ENCODE measurements at regions not wholly inside any gene's neighbourhood (a gene's known extent, or its start where the extent isn't known, plus 50 kb on each side); places are given as distances from the start of the nearest gene placed in this dataset.

DNA sequence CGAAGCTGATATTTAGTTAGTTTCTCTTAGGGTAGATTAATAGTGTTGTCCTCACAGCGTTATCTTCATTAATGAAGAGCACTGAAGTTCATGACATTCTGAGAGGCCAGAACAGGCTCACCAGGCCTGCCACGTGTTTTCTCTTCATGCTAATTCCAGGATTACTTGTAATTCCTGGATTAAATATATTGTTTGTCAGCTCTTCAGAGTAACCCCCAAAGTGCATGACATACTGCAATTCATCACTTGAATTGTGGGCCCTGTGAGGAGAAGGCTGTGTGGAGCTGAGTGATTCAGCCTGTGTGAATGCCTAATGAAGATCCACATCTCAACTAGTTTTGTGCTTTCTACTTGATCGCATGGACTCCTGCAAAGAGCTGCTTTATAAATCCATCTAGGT lies 401.0 kb upstream of the ADAMTSL1 start:
- no peak for DNase-seq (ENCODE audit: low read depth)

DNA sequence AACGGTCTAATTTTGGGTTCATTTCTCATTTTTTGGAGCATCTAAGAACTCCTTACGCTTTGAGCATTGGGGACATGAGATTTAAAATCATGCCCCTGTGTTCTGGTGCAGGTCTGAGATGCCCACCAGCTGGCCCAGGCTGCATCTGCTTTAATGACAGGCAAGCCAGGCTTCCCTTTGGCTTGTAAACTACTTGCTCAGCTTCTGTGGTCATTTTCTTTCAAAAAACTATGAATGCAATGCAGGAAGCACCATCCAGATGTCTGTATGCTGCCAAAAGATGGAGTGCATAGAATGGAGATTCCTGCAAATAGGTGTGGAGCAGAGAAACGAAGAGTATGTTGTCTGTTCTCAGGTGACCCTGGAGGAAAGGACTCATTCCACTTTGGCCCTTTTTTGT lies 399.9 kb upstream of the ADAMTSL1 start:
- DNase-seq (ENCODE audit: low read depth) = no peak

DNA sequence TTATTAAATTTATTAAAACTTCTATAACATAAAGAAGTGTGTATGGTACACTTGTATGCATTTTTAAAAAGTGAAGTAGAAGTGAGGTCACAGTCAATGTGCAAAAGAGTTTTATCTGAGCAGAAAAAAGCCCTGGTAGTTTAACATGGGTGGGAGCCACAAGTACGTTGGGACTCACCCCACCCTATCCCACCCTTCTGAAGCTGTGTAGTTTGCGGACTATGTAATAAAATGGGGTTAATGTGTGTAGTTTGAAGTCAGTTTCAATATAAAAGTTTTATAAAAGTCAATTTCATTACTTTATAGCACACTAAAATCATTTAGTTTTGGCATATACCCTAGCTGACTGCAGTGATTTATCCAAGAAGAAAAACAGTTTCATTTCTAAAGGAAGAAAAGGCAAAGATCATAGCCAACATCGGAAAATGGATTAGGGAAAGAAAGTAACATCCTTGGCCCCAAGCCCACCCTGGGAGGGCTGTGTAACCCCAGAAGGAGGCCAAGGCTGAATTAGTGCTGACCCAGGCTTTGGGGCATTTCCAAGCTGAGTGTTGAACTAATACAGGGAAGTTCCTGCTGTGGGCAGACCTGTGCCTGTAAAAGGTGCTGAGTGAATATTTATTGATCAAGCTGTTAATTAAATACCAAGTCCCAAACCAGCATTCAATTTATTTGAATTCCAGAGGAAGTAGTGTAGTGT lies 398.6 kb upstream of the ADAMTSL1 start:
- no peak for DNase-seq (ENCODE audit: low read depth)

DNA sequence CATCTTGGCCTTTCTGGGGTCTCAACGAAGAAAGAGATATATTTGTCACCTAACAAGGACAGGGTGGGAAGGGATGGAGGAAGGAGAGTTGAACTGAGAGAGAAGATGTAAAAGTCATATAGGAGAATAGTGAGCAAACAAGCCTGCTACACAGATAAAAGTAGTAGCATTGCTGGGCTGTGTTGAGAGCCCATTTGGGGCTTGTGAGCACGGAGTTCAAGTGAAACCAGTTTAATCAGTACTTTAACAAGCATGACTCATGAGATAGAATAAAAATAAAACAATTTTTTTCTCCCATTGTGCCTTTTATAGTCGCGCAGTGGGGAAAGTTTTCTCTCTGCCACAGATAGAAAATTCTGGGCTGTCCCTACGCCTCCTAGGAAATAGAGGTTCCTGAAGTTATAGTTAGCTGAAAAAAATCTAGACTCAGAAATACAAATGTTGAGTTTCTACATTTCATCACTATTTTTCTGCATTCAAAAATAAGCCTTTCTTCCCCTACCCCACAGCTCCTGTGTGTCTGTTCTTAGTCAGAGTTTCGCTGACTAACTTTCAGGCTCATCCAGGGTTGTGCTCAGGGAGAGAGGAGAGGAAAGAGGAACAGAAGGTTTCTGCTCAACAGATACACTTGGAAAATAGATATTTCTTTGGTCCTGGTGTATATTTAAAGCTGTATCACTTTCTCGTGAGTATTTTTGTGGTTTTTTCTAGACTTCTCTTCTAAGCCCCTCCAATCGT lies 395.8 kb upstream of the ADAMTSL1 start:
- DNase-seq (ENCODE audit: low read depth) = no peak

DNA sequence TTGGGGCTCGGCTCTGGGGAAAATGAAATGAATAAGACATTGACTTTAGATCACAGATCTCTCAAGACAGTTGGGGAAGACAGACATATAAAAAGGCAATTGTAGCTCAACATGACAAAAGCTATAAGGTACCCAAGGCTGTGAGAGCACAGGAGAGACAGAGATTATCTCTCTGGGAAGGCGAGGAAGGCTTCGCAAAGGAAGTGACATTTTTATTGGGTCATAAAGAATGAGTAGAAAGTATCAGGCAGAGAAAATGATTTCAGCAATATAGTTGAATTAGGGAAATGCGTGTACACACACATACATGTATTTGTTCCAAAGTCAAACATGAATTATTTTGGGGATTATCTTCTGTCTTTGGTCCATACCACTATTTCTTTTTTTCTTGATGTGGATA lies 381.8 kb upstream of the ADAMTSL1 start:
- DNase-seq (ENCODE audit: low read depth) = no peak

DNA sequence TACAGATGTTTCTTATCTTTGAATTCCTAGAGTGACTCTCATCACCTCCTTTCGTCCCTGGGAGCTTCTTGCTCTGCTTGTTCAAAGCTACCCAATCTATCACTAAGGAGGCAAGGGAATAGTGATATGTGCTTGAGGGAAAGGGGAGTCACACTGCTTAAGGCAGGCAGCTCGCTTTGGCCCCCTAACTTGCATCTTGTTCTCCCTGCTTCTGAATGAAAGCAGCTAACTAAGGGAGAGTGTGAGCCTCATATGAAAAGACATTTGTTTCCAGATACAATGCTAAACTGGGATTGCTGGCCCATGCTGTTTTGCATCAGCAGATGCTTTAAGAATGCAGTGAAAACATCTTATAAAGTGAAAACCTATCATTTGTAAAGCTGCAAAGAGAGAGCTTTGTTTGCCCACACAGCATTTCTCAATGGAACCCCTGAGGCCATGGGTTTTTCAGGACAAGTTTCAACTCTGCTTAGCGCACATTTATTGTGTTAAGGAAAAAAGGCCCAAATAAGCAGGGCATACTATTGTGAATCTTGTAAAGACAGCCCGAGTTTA lies 367.9 kb upstream of the ADAMTSL1 start:
- DNase-seq (ENCODE audit: low read depth) = no peak

DNA sequence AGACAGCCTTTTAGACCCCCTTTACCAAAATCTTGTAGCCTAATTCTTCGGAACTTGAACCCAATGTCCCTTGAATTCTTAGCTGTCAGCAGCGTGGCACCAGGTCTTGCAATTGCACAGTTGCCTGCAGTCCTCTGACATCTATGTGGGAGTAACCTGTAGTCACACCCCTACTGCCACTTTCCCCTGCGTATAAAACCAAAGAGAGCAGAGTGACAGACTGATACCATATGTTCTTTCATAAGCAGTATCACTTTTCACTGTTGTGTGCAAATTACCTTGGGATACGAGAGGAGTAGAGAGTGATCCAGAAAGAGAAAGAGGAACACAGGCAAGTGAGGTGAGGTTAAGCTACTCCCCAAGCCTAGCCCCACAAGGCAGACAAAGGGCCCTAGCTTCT lies 364.3 kb upstream of the ADAMTSL1 start:
- no peak for DNase-seq (ENCODE audit: low read depth)

DNA sequence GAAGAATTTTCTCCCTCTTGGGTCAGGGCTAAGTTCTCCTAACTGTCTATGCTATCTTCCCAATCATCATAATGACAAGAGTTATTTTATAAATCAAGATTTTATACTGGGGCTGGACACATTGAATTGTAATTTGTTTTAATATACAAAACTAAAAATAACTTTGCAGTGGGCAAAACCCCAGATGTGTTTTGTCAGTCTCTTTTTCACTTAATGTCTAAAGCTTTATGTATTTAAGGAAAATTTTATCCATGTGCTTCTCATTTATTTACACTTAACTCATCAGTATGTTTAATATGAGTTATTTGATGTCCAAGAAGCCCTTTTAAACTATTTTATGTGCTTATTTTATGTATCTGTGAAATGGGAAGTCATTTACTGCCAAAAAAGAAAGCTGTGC lies 362.8 kb upstream of the ADAMTSL1 start:
- no peak for DNase-seq (ENCODE audit: low read depth)

DNA sequence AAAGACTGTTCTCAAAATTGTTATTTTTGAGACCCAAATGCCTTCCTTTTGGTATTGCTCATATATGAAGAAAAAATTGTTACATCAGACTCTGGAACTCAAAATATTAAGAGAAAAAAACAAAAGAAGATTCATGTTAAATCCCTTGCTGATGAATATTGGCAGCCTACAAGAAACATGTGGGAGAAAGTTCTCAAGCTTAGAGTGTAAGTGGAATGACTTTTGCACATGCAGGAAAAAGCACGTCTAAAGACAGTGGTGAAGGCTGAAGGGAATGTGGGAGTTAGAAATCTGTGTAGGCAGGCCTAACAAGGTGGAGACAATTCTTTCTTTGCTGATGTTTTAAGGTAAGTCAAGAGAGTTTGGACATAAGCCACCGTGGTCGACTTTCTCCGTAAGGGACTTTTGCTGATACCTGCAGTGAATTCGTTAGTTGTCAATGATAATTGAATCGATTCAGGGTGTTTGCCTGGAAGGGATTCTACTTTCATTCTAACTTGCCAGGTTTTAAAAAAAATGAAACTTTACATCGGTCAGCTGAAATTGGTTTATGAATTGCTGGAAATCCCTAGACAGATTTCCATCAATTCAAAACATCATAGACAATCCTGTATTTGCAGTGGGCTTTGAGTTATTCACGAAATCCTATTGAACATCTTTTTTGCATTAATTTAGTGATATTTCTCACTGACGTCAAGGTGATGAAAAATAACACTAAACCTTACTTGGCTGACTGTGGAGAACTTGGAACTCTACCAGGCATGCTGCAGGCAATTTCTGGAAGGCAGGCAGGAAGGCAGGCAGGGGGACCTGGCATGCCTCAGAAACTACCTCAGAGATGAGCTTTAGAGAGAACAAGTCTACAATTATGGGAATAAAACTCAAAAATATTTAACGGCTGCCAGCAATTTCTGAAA lies 359.1 kb upstream of the ADAMTSL1 start:
- no peak for DNase-seq (ENCODE audit: low read depth)

DNA sequence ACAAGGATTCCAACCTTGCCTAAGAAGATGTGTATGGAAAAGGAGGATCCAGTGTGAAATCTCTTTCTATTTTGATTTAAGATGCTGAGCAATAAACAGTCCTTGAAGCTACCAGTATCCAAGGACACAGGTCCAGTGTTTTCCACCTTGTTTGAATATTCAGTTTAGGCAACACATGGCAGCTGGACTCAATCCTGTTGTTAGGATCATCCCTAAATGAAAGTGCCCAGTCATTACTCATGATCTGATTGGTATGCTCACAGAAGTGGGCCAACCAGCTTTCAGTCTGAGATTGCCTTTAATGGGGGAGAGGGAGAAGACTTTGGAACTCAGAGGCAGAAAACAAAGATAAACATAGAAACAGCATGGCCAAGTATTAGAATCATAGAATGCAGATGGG lies 355.7 kb upstream of the ADAMTSL1 start:
- DNase-seq (ENCODE audit: low read depth) = no peak

DNA sequence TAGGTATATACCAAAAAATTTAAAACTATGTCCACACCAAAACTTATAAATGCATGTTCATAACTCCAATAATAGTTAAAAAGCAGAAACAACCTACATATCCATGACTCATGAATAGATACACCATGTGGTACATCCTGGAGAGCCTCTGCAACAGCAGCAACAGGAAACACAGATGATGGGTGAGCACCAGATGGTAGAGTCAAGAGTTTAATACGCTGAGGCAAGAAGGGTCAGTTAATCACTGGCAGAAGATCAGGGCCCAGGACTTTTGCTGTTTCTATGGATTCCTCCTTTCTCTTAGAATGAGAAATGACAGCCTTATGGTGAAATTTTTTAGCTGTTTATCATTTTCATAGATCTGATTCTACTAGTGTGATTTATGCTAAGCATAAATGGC lies 351.8 kb upstream of the ADAMTSL1 start:
- no peak for DNase-seq (ENCODE audit: low read depth)

DNA sequence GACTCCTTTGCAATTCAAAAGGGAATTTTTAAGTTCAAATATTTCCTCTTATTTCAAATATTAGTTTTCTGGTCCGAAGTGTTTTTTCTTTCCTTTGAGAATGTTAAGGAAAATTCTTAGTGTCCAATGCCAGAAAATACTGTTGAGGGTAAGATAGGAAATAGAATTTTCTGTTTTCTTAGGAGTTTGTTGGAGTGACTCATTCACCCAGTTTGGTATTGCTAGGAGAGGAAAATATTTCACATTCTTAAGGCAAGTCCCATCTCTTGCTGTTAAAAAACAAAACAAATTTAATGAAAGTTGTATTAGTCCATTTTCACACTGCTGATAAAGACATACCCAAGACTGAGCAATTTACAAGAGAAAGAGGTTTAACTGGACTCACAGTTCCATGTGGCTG lies 349.2 kb upstream of the ADAMTSL1 start:
- no peak for DNase-seq (ENCODE audit: low read depth)

DNA sequence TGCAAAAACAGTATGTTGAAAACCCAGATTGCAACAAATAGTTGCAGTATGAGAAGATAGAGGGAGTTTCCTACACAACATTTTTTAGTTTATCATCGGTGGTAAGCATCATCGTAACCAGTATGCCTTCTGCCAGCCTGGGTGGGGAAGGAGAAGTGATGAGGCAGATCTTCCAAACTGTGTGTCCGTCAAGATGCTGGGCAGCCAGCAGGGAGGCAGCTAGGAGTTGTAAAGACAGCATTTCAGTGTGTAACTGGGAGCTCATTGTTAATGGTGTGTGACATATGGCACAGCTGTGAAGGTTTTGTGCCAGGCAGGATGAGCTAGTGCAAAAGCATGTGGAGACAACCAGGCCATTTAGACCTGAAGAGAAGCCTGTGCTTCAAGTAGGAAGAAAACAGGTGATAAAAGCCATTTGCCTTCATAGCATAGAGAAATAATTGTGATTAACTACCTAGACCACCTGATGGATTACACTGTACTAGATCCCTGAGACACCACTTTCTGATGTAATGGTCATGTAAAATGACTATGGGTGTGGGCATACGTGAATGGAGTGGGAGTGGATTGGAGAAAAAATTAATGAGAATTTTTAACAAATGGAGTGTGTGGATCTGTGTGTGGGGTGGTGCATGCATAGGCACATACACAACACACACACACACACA lies 347.0 kb upstream of the ADAMTSL1 start:
- DNase-seq (ENCODE audit: low read depth) = no peak

DNA sequence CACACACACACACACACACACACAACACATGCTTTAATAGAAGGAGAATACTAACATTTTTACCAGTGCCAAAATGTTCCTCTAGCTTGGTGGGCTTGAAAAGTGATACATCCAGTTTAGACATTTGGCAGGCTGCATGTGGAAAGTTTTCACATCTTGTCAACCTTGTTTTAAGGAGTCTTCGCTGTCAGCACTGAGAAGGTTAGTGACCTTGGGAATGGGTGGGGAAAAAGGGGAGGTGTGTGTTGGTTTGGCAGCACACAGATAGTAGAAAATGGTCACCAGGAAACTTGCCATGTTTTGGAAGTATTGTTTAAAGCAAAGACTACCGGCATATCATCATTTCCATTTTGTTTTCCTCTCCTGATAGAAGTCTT lies 346.5 kb upstream of the ADAMTSL1 start:
- DNase-seq (ENCODE audit: low read depth) = no peak

DNA sequence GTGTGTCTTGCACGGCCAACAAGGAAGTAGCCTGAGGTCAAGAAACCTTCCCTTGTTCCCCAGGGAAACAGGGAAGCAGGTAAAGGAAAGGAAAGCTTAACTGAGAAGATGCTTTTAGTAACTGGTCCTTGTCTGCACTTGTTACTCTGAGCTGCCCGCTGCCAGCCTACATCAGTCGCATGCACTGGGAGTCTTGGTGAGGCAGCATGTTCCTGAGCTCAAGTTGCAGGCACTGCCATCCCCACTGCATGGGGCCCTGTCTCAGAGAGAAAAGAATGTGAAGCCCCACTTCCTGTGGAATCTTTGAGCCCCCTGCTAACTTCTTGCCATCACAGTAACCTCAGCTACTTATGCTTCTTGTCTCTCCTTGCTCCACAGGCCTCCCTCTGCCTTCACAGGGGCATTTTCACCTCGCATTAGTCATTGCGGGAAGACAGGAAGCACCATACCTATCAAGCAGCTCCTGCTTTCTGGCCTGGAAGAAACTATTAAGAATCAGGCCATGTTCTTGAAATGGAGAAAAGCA lies 344.1 kb upstream of the ADAMTSL1 start:
- no peak for DNase-seq (ENCODE audit: low read depth)

DNA sequence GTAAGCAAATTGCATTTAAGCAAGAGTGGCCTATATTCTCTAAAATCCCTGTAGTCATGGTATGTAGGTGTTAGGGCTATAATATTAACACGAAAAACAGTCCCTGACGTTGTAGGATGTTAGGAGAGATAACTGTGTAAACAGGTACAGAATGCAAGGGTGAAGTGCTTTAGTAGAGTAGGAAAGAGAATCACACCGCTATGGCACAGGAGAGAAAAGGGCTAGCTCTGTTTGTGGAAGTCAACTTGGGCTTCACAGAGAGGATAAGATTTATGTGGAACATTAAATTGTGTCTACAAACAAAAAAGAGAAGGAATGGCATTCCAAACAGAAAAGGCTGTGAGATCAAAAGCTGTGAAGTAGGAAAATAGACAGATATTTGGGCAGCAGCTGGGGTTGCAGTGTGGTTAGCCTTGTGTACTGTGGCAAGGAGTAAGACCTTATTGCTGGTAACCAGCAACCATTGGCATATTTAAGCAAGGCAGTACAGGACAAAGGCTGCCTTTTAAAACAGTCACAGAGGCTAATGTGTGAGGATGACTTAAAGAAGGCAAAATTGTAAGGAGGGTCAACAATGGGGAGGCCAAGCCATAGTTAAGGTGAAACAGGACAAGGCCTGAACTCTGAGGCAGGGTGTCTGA lies 337.5 kb upstream of the ADAMTSL1 start:
- DNase-seq (ENCODE audit: low read depth) = no peak

DNA sequence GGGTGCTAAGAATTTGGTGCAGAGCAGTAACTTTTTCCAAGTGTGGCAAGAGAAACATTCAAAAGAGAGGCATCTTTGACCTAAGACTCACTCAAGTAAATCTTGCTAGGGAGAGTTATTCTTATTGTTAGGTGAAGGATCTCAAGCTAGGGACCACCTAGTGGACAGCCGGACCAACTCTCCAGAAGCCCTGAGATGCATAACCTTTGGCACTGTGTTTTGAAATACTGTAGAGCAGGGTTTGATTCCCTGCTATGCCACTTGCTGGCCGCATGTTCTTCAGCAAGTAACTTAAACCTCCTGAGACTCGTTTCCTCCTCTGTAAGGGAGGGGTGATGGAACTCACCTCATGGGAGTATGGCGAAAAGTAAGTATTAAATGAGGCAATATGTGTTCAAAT lies 336.1 kb upstream of the ADAMTSL1 start:
- DNase-seq (ENCODE audit: low read depth) = no peak

DNA sequence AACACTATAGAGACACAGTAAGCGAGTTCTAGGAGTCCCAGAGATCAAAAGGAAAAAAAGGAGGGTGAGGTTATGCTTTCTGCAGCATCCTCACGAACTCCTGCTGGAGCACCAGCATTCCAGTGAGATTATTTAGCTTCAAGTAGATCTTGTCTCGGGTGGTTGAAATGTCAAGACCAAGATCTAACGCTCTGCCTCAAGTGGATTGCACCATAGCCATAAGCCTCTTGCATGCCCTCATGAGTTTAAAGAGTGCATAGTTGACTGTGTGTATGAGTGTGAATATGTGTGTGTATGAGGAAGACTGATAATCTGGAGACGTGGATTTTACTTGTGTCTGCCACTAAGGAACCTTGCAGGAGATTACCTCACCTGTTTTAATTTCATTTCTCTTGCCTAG lies 335.3 kb upstream of the ADAMTSL1 start:
- no peak for DNase-seq (ENCODE audit: low read depth)

DNA sequence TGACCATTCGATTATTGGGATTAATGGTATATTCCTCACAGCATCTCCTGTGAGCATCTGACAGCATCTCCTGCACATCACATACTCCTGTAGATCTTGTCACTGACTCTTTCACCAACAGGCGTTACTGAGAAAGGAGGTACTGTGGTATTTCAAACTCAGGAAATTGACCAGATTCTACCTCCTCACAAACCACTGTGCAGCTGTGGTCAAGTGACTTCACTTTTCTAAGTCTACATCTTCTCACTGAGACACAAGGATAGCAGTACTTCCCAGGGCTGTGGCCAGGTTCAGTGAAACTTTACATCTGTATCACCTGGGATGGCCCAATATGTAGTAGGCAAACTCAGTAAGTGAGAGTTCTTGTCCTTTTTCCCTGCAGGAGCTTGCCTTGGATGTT lies 332.3 kb upstream of the ADAMTSL1 start:
- DNase-seq (ENCODE audit: low read depth) = no peak

DNA sequence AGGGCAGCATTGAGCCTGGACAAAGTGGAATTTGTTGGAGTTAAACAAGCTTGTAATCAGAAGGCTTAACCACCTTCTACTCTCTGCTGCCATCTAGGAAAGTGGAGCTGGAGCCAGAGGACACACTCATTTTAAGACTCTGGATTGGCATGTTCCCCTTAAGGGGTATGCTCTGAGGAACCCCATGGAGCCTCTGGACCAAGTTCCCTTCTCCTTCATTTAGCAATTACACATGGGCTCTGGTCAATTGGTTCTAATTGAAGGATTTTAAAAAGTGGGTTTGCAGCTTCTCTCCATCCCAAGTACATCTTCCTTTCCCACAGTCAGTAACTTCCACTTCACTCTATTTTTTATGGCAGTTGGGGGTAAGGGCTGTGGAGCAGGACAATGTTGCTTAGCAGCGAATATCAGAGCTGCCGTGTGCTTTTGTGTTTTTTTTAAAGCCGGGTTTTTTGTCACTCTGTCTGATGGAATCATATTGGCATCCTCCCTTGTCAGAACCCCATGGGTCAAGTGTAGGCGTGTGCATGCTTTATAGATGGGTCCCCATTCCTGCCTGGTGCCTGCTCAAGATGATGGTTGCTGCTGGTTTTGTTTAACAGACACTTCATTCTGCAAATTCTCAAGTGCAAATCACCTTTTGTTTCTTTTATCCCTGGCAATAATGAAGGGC lies 330.7 kb upstream of the ADAMTSL1 start:
- DNase-seq (ENCODE audit: low read depth) = no peak

DNA sequence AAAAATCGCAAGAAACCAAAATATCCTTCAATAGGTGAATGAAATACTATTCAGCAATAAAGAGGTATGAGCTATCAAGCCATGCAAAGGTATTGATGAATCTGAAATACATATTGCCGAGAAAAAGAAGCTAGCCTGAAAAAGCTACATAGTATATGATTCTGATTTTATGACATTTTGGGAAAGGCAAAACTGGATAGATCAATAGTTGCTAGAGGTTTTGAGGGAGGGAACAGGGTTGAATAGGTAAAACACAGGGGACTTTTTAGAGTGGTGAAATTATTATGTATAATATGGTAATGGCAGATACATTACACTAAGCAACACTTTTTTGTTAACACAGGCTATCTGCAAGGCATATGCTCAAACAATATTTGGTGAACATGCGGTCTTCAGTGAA lies 327.6 kb upstream of the ADAMTSL1 start:
- no peak for DNase-seq (ENCODE audit: low read depth)

Data from Daoy (cell line).